ENCODE measurements at regions not wholly inside any gene's neighbourhood (a gene's known extent, or its start where the extent isn't known, plus 50 kb on each side); places are given as distances from the start of the nearest gene placed in this dataset.

GRCh38 chr20:57791178-57791962 is 81.6 kb upstream of the PMEPA1 start:
- H3K4me3 ChIP-seq (ENCODE audit: low read depth, low read length), result no peak overlapping the region
- TF ChIP-seq CTCF (IDR thresholded peaks at IDR 0.05; ENCODE audit: insufficient read depth, low read depth, low read length), result no peak
- DNase-seq (ENCODE audit: low read depth), result no peak

GRCh38 chr20:57790176-57790575 is 80.4 kb upstream of the PMEPA1 start:
- TF ChIP-seq CTCF (IDR thresholded peaks at IDR 0.05; ENCODE audit: insufficient read depth, low read depth, low read length), result no peak
- no peak overlapping the region for H3K4me3 ChIP-seq (ENCODE audit: low read depth, low read length)

GRCh38 chr20:57788936-57789613 is 79.3 kb upstream of the PMEPA1 start:
- no peak for DNase-seq (ENCODE audit: low read depth)
- no peak for TF ChIP-seq CTCF (IDR thresholded peaks at IDR 0.05; ENCODE audit: insufficient read depth, low read depth, low read length)
- no peak overlapping the region for H3K4me3 ChIP-seq (ENCODE audit: low read depth, low read length)

More at GRCh38 chr20:57790176-57790575, 80.4 kb upstream of the PMEPA1 start:
- no peak for DNase-seq (ENCODE audit: low read depth)

GRCh38 chr20:57787990-57788781 is 78.4 kb upstream of the PMEPA1 start:
- no peak for DNase-seq (ENCODE audit: low read depth)
- TF ChIP-seq CTCF (IDR thresholded peaks at IDR 0.05; ENCODE audit: insufficient read depth, low read depth, low read length), result no peak
- H3K4me3 ChIP-seq (ENCODE audit: low read depth, low read length), result no peak overlapping the region

- DNase-seq (ENCODE audit: low read depth), result no peak
- TF ChIP-seq CTCF (IDR thresholded peaks at IDR 0.05; ENCODE audit: insufficient read depth, low read depth, low read length), result no peak
Measured at GRCh38 chr20:57787151-57787989, 77.6 kb upstream of the PMEPA1 start.

GRCh38 chr20:57786304-57786932 is 76.6 kb upstream of the PMEPA1 start:
- no peak for TF ChIP-seq CTCF (IDR thresholded peaks at IDR 0.05; ENCODE audit: insufficient read depth, low read depth, low read length)
- DNase-seq (ENCODE audit: low read depth), result no peak
- no peak overlapping the region for H3K4me3 ChIP-seq (ENCODE audit: low read depth, low read length)

More at GRCh38 chr20:57787151-57787989, 77.6 kb upstream of the PMEPA1 start:
- H3K4me3 ChIP-seq (ENCODE audit: low read depth, low read length), result no peak overlapping the region
